Ovary (tissue), 7 donors: ENCODE measurements at regions not wholly inside any gene's neighbourhood (a gene's known extent, or its start where the extent isn't known, plus 50 kb on each side); places are given as distances from the start of the nearest gene placed in this dataset.

Source experiments
- DNase-seq, 5 donors: peaks; one replicate each; pipeline ENCODE4 v3.0.0-alpha.2; 2019 to 2020
- H3K27ac ChIP-seq, 2 donors: fragments of 200-600 bp; one replicate each; pipeline versions ENCODE4 v1.5.1 to v1.8.0; 2019 to 2022
- H3K27me3 ChIP-seq: fragments of 200-600 bp; one replicate; pipeline ENCODE4 v1.8.0; 2022
- H3K36me3 ChIP-seq: fragments of 200-600 bp; sonication (generic); one replicate; pipeline ENCODE4 v1.5.1; 2019
- H3K4me1 ChIP-seq: one replicate; pipeline ENCODE4 v1.8.1; 2013; ENCODE audit warnings: mild to moderate bottlenecking, moderate library complexity; ENCODE audit not compliant: insufficient read depth
- H3K4me3 ChIP-seq: fragments of 200-600 bp; sonication (generic); one replicate; pipeline ENCODE4 v1.5.1; 2017
- H3K9me3 ChIP-seq, 2 donors: fragments of 200-600 bp in 1 of 2; sonication (generic) in 1 of 2; one replicate each; pipeline versions ENCODE4 v1.5.1 to v1.8.1; 2013 to 2019; ENCODE audit warnings: mild to moderate bottlenecking in 1 of 2, moderate library complexity in 1 of 2
- EP300 ChIP-seq: sonication (generic); formaldehyde crosslinking; IDR thresholded peaks from one replicate; pipeline ENCODE4 v1.6.1; 2017; ENCODE audit warnings: antibody characterized with exemption
- POLR2A ChIP-seq: fragments of 450-650 bp; IDR thresholded peaks from one replicate; pipeline ENCODE4 v1.6.1; 2017; ENCODE audit warnings: antibody characterized with exemption, mild to moderate bottlenecking, moderate library complexity
- WGBS, 3 donors: extraction: QIAGEN DNeasy Blood & Tissue Kit in 1 of 3; methylation state at CpG; one replicate each; pipeline versions ENCODE4 v1.1.5 to v1.1.7; 2013 to 2017; 5-methylcytosine and 5-hydroxymethylcytosine counted together
- intact Hi-C, 4 donors: fragments of 100-400 bp; cut with DNase I; formaldehyde crosslinking; loops; one replicate each; pipeline versions ENCODE4 v1.11.0 to v1.15.1; 2022 to 2023
- TF ChIP-seq, protein P1 (sequence below), 3 donors: fragments of 450-650 bp in 2 of 3; fragments of 200-600 bp in 1 of 3; IDR thresholded peaks; one replicate each; pipeline versions ENCODE4 v1.5.1 to v1.8.0; 2016 to 2022; ENCODE audit warnings: antibody characterized with exemption in 3 of 3, mild to moderate bottlenecking in 1 of 3
- donor health status: DM: no; HTN: no; CAD: no; lungs with moderate emphysema.
- donor health status: DM: no; HTN: no; CAD: no.
- donor health status: Bipolar disorder and iron deficiency.
- donor health status: DM: no; HTN: no; CAD: no.
- donor health status: DM: yes; HTN: yes; CAD: no.

DNA sequence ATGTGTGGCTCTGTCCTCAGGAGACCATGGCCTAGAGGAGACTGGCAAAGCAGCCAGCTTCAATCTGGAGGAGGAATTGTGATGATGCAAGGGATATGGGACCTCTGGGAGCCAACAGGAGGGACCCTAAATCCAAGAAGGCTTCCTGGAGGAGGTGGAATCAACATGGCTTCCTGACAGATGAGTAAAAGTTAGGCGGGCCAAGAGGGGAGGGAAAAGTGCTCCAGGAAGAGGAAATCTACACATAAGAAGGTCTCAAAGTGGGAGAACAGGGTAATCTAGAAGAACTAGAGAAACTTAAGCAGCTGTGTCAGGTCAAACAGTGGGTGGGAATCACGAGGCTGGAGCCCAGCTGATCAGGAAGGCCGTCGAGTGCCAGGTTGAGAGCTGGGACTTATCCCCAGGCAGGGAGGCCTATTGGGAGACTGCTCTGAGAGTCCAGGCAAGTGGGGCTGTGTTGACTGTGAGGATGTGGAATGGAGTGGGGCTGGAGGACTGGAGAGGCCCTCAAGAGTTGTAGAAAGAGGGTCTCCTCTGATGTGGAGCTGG lies 119.1 kb downstream of the C9orf50 start:
- peak in 2 of 5 donors; percentile 30 to 44 for DNase-seq
- WGBS, 3 donors: 22 to 43% (median 30%) methylated on average over 4 of the region's 4 CpGs
- intact Hi-C loops: loop anchor here in 3 of 4 donors (5.0 kb wide), 2 partner anchors 45 to 100 kb away; no protein-coding TSS in a partner anchor
- Histone ChIP-seq H3K36me3 (no peaks in the 10 kb centered on the region), H3K27me3 (no peaks in the 10 kb centered on the region), H3K27ac (peak overlapping the region in 1 of 2 donors; percentile 46), H3K4me3 (no peak overlapping the region), H3K4me1 (peaks cover 19% of the 10 kb centered on the region), H3K9me3 (no peaks in the 10 kb centered on the region)
- no peak for TF ChIP-seq EP300
- TF ChIP-seq, protein P1, sequence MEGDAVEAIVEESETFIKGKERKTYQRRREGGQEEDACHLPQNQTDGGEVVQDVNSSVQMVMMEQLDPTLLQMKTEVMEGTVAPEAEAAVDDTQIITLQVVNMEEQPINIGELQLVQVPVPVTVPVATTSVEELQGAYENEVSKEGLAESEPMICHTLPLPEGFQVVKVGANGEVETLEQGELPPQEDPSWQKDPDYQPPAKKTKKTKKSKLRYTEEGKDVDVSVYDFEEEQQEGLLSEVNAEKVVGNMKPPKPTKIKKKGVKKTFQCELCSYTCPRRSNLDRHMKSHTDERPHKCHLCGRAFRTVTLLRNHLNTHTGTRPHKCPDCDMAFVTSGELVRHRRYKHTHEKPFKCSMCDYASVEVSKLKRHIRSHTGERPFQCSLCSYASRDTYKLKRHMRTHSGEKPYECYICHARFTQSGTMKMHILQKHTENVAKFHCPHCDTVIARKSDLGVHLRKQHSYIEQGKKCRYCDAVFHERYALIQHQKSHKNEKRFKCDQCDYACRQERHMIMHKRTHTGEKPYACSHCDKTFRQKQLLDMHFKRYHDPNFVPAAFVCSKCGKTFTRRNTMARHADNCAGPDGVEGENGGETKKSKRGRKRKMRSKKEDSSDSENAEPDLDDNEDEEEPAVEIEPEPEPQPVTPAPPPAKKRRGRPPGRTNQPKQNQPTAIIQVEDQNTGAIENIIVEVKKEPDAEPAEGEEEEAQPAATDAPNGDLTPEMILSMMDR (IDR thresholded peaks at IDR 0.05): no peak
- no peak for TF ChIP-seq POLR2A

DNA sequence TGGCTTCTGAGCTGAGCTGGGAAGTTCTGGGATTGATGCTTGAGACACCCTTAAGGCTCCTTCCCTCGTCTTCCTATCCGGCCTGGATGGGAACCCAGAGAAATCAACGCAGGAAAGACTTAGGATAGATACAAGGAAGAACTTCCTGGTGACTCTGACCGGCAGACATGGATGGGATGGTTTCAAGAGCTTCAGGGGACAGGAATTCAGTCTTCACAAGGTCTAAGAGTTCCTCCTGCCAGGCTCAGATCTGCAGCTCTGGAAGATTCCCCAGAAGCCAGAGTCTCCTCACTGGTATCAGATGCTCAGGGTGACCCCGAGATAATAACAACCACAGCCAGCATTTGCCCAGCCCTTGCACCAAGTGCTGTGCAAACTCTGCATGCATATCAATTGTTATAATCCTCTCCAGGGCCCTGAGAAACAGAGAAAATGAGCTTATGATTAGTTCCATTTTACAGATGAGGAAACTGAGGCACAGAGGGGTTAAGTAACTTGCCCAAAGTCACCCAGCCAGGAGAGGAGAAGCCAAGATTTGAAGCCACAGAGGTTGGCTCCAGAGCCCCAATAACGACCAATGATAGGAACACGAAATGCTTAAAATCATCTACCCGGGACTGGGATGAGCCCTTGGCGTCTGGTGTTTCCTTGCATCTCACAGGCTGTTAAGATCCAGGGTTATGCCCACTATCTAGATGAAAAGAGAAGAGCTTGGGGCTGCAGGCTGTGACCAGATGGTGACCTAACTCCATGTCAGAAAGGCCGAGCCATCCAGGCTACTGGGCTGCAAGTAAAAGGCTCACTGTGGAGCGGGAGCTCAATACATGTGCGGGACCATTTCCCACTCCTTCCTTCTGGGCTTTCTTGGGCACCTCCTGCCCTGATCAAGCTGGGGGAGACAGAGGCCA lies 119.8 kb downstream of the C9orf50 start:
- Histone ChIP-seq H3K27ac (peak overlapping the region; percentile 84 to 96), H3K4me1 (peaks cover 19% of the 10 kb centered on the region), H3K27me3 (no peaks in the 10 kb centered on the region), H3K36me3 (no peaks in the 10 kb centered on the region), H3K4me3 (no peak overlapping the region), H3K9me3 (no peaks in the 10 kb centered on the region)
- TF ChIP-seq POLR2A: no peak
- no peak for TF ChIP-seq EP300
- TF ChIP-seq, protein P1 (IDR thresholded peaks at IDR 0.05): no peak
- intact Hi-C loops: loop anchor here in 3 of 4 donors (5.0 kb wide), 2 partner anchors 46 to 101 kb away; no protein-coding TSS in a partner anchor
- DNase-seq: no peak
- 65 to 75% (median 71%) methylated on average over 12 of the region's 12 CpGs for WGBS, 3 donors

DNA sequence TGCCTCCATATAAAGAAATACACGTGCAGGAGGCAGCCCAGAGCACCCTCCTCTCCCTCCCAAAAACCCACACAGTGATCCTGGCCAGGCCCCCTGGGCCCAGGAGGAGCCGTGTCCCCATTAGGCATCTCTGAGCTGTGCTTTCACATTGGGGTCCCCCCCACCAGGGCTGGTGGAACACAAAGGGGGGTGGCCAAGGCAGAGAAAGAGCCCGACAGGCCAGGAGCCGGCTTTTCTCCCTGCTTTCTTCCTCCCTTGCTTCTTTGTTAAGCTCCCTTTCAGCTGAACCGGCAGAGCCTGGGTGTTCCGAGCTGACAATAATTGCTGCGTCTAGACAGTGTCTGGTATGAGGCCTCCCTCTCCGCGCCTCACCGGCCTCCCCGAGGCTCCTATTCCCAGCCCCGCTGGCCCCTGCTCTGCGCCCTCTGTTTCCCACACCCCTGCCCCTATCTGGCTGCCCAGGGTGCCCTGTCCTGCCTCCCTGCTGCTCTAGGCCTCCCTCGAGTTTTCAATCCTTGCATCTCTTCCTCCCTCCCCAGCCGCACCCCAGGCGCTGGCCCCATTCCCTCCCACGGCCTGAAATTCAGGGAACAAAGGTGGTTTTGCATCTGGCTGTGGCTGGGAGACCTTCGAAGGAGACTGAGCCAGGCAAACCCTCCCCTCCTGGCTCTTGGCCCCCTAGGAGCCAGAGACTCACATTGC lies 120.6 kb downstream of the C9orf50 start:
- intact Hi-C loops: loop anchor here in 3 of 4 donors (5.0 kb wide), 2 partner anchors 47 to 102 kb away; no protein-coding TSS in a partner anchor
- DNase-seq: peak; percentile 63 to 78 (median 72)
- no peaks in the 10 kb centered on the region for H3K36me3 ChIP-seq
- H3K27me3 ChIP-seq: no peaks in the 10 kb centered on the region
- peaks cover 23% of the 10 kb centered on the region for H3K4me1 ChIP-seq
- TF ChIP-seq POLR2A (no peak), EP300 (no peak)
- TF ChIP-seq, protein P1 (IDR thresholded peaks at IDR 0.05): no peak
- H3K27ac ChIP-seq: peak overlapping the region; percentile 84 to 96
- H3K4me3 ChIP-seq: no peak overlapping the region
- H3K9me3 ChIP-seq: no peaks in the 10 kb centered on the region
- 6 to 23% (median 10%) methylated on average over 18 of the region's 18 CpGs for WGBS, 3 donors
